H9 (cell line): ENCODE measurements at regions not wholly inside any gene's neighbourhood (a gene's known extent, or its start where the extent isn't known, plus 50 kb on each side); places are given as distances from the start of the nearest gene placed in this dataset.

Experiments
- DNase-seq: peaks from one replicate; pipeline ENCODE4 v3.0.0-alpha.2; 2017
- H2AFZ ChIP-seq: one replicate; pipeline ENCODE4 v1.6.1; 2013; ENCODE audit warnings: mild to moderate bottlenecking, low read length, control low read depth, moderate library complexity
- H2AK5ac ChIP-seq: 2 replicates; pipeline ENCODE4 v1.6.1; 2013; ENCODE audit warnings: low read length, control low read depth, mixed read lengths; ENCODE audit not compliant: insufficient read length
- H2BK120ac ChIP-seq: one replicate; pipeline ENCODE4 v1.6.1; 2013; ENCODE audit warnings: low read depth, mild to moderate bottlenecking, low read length, control low read depth, inconsistent platforms; ENCODE audit not compliant: poor library complexity, severe bottlenecking
- H2BK12ac ChIP-seq: 2 replicates; pipeline ENCODE4 v1.6.1; 2013; ENCODE audit warnings: low read length, control low read depth, mixed read lengths, low read depth; ENCODE audit not compliant: insufficient read length
- H2BK15ac ChIP-seq: 2 replicates; pipeline ENCODE4 v1.6.1; 2013; ENCODE audit warnings: low read depth, low read length, control low read depth
- H2BK20ac ChIP-seq: one replicate; pipeline ENCODE4 v1.6.1; 2013; ENCODE audit warnings: low read depth, mild to moderate bottlenecking, low read length, control low read depth, inconsistent platforms; ENCODE audit not compliant: poor library complexity, severe bottlenecking
- H2BK5ac ChIP-seq: 2 replicates; pipeline ENCODE4 v1.6.1; 2013; ENCODE audit warnings: low read length, control low read depth, mixed read lengths; ENCODE audit not compliant: insufficient read length
- H3K14ac ChIP-seq: 2 replicates; pipeline ENCODE4 v1.6.1; 2013; ENCODE audit warnings: low read length, control low read depth; ENCODE audit not compliant: insufficient read depth
- H3K18ac ChIP-seq: 2 replicates; pipeline ENCODE4 v1.6.1; 2013; ENCODE audit warnings: low read depth, mild to moderate bottlenecking, mixed read lengths, low read length, control low read depth; ENCODE audit not compliant: insufficient read length
- H3K23ac ChIP-seq: 2 replicates; pipeline ENCODE4 v1.6.1; 2013; ENCODE audit warnings: low read length, control low read depth, mixed read lengths, low read depth; ENCODE audit not compliant: insufficient read length
- H3K23me2 ChIP-seq: 2 replicates; pipeline ENCODE4 v1.6.1; 2013; ENCODE audit warnings: low read depth, mild to moderate bottlenecking, mixed read lengths, low read length, control low read depth; ENCODE audit not compliant: insufficient read length, poor library complexity, severe bottlenecking
- H3K27ac ChIP-seq: 2 replicates; pipeline ENCODE4 v1.5.1; 2013; ENCODE audit warnings: low read length, control low read depth, mixed read lengths, low read depth; ENCODE audit not compliant: insufficient read length
- H3K27me3 ChIP-seq: 2 replicates; pipeline ENCODE4 v1.6.1; 2013; ENCODE audit warnings: low read length, control low read depth, inconsistent platforms; ENCODE audit not compliant: insufficient read depth
- H3K4ac ChIP-seq: 2 replicates; pipeline ENCODE4 v1.6.1; 2013; ENCODE audit warnings: low read depth, mild to moderate bottlenecking, control low read depth, inconsistent platforms, low read length, moderate library complexity
- H3K4me1 ChIP-seq: 2 replicates; pipeline ENCODE4 v1.6.1; 2013; ENCODE audit warnings: low read length, control low read depth, inconsistent platforms; ENCODE audit not compliant: insufficient read depth
- H3K4me2 ChIP-seq: 2 replicates; pipeline ENCODE4 v1.6.1; 2013; ENCODE audit warnings: low read length, control low read depth, mixed read lengths; ENCODE audit not compliant: insufficient read length, insufficient read depth
- H3K56ac ChIP-seq: 2 replicates; pipeline ENCODE4 v1.6.1; 2013; ENCODE audit warnings: low read depth, mild to moderate bottlenecking, mixed read lengths, low read length, control low read depth; ENCODE audit not compliant: insufficient read length
- H3K79me1 ChIP-seq: 2 replicates; pipeline ENCODE4 v1.6.1; 2013; ENCODE audit warnings: low read depth, mild to moderate bottlenecking, moderate library complexity, low read length, control low read depth, inconsistent platforms; ENCODE audit not compliant: insufficient read depth, poor library complexity, severe bottlenecking
- H3K79me2 ChIP-seq: 2 replicates; pipeline ENCODE4 v1.6.1; 2013; ENCODE audit warnings: low read length, control low read depth, inconsistent platforms; ENCODE audit not compliant: insufficient read depth
- H3K9ac ChIP-seq: 2 replicates; pipeline ENCODE4 v1.6.1; 2013; ENCODE audit warnings: low read length, control low read depth, mixed read lengths; ENCODE audit not compliant: insufficient read length; ENCODE audit errors: extremely low read depth
- H3K9me3 ChIP-seq: one replicate; pipeline ENCODE4 v1.6.1; 2013; ENCODE audit warnings: low read depth, low read length, inconsistent platforms; ENCODE audit not compliant: control insufficient read depth
- H3T11ph ChIP-seq: one replicate; pipeline ENCODE4 v1.6.1; 2013; ENCODE audit warnings: mild to moderate bottlenecking, low read length, control low read depth, inconsistent platforms
- H4K20me1 ChIP-seq: one replicate; pipeline ENCODE4 v1.6.1; 2013; ENCODE audit not compliant: control insufficient read depth, insufficient read length, insufficient read depth
- H4K5ac ChIP-seq: 2 replicates; pipeline ENCODE4 v1.6.1; 2013; ENCODE audit warnings: low read depth, mild to moderate bottlenecking, mixed read lengths, low read length, control low read depth; ENCODE audit not compliant: insufficient read length
- H4K8ac ChIP-seq: replicated peaks from 2 replicates; pipeline ENCODE4 v1.6.1; 2013; ENCODE audit warnings: low read length, control low read depth, mixed read lengths, low read depth; ENCODE audit not compliant: insufficient read length
- H4K91ac ChIP-seq: 2 replicates; pipeline ENCODE4 v1.6.1; 2013; ENCODE audit warnings: low read depth, mild to moderate bottlenecking, moderate library complexity, mixed read lengths, low read length, control low read depth; ENCODE audit not compliant: insufficient read length
- H3K27ac Mint-ChIP-seq, 3 experiments: 2 replicates in 2 of 3; 3 replicates in 1 of 3; pipeline ENCODE4 v1.8.0; 2020 to 2021; ENCODE audit warnings: mixed read lengths in 3 of 3, mild to moderate bottlenecking in 1 of 3, moderate library complexity in 1 of 3
- H3K27me3 Mint-ChIP-seq: 2 replicates; pipeline ENCODE4 v1.8.0; 2021; ENCODE audit warnings: low read depth, mild to moderate bottlenecking, moderate library complexity, mixed read lengths
- H3K36me3 Mint-ChIP-seq, 3 experiments: 2 replicates in 2 of 3; 3 replicates in 1 of 3; pipeline ENCODE4 v1.8.0; 2020 to 2021; ENCODE audit warnings: low read depth in 3 of 3, mixed read lengths in 3 of 3; ENCODE audit not compliant: insufficient read depth in 1 of 3
- H3K4me1 Mint-ChIP-seq, 2 experiments: 2 replicates each; pipeline ENCODE4 v1.8.0; 2020; ENCODE audit warnings: mixed read lengths in 2 of 2
- H3K4me3 Mint-ChIP-seq, 2 experiments: 2 replicates in 1 of 2; 3 replicates in 1 of 2; pipeline ENCODE4 v1.8.0; 2020 to 2021; ENCODE audit warnings: mild to moderate bottlenecking in 2 of 2, mixed read lengths in 2 of 2, moderate library complexity in 1 of 2
- H3K9me3 Mint-ChIP-seq, 2 experiments: 2 replicates in 1 of 2; 3 replicates in 1 of 2; pipeline ENCODE4 v1.8.0; 2020; ENCODE audit warnings: mild to moderate bottlenecking in 2 of 2, mixed read lengths in 2 of 2, moderate library complexity in 1 of 2
- WGBS: extraction: QIAGEN DNeasy Blood & Tissue Kit; methylation state at CpG from one replicate; pipeline ENCODE4 v1.1.7; 2013; ENCODE audit warnings: missing lambda C conversion rate, low lambda C conversion rate, mixed read lengths; ENCODE audit not compliant: insufficient read length; ENCODE audit errors: extremely low coverage; 5-methylcytosine and 5-hydroxymethylcytosine counted together
- TF ChIP-seq, protein P1 (sequence below): fragments of 200-600 bp; sonication (generic); conservative IDR thresholded peaks from 3 replicates; pipeline ENCODE4 v1.8.0; 2021; ENCODE audit warnings: antibody characterized with exemption, mild to moderate bottlenecking

DNA sequence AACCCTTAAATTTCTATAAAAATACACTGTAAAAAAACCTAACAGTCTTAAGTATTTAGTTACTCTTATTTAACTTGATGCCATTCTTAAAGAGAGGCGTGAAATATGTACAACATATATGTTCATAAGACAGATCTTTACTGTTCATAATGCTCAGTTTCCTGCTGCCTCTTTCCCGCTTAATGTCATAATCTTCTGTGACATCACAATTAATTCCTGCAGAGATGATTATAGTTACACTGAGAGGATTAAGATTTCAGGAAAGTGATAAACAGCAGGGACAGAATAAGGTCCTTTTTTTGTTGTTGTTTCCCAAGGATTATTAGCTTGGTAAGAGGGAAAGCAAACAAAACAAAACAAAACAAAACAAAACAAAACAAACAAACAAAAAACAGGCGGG is 801.4 kb downstream of the FLRT2 start:
- Histone ChIP-seq H4K5ac (no peak overlapping the region), H3K56ac (no peak overlapping the region), H2AFZ (no peak overlapping the region), H4K20me1 (no peaks in the 10 kb centered on the region), H3K79me2 (no peaks in the 10 kb centered on the region), H3K23me2 (no peaks in the 10 kb centered on the region), H3K9ac (no peak overlapping the region), H2BK15ac (no peak overlapping the region), H2BK5ac (no peak overlapping the region), H4K8ac (no peak overlapping the region), H3K18ac (no peak overlapping the region), H3K27ac (no peak overlapping the region), H3K9me3 (no peaks in the 10 kb centered on the region), H2AK5ac (no peak overlapping the region), H2BK12ac (no peak overlapping the region), H3K14ac (no peak overlapping the region), H3K27me3 (no peaks in the 10 kb centered on the region), H3T11ph (no peak overlapping the region), H3K4me1 (no peaks in the 10 kb centered on the region), H3K79me1 (no peaks in the 10 kb centered on the region), H2BK120ac (no peak overlapping the region), H3K4me2 (no peak overlapping the region), H4K91ac (no peak overlapping the region), H3K23ac (no peak overlapping the region), H3K4ac (no peak overlapping the region), H2BK20ac (no peak overlapping the region)
- no CpG with 5 or more reads among the region's 3 CpGs for WGBS
- DNase-seq = no peak
- H3K4me1 Mint-ChIP-seq = peaks cover 0 to 4% of the 10 kb centered on the region in 2 experiments; a peak in 1 of 4 replicates
- H3K4me3 Mint-ChIP-seq = no peak overlapping the region
- H3K27ac Mint-ChIP-seq = no peak overlapping the region
- H3K9me3 Mint-ChIP-seq = no peaks in the 10 kb centered on the region
- TF ChIP-seq, protein P1, sequence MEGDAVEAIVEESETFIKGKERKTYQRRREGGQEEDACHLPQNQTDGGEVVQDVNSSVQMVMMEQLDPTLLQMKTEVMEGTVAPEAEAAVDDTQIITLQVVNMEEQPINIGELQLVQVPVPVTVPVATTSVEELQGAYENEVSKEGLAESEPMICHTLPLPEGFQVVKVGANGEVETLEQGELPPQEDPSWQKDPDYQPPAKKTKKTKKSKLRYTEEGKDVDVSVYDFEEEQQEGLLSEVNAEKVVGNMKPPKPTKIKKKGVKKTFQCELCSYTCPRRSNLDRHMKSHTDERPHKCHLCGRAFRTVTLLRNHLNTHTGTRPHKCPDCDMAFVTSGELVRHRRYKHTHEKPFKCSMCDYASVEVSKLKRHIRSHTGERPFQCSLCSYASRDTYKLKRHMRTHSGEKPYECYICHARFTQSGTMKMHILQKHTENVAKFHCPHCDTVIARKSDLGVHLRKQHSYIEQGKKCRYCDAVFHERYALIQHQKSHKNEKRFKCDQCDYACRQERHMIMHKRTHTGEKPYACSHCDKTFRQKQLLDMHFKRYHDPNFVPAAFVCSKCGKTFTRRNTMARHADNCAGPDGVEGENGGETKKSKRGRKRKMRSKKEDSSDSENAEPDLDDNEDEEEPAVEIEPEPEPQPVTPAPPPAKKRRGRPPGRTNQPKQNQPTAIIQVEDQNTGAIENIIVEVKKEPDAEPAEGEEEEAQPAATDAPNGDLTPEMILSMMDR = no peak
- H3K27me3 Mint-ChIP-seq = no peaks in the 10 kb centered on the region
- H3K36me3 Mint-ChIP-seq = no peaks in the 10 kb centered on the region
